ENCODE measurements at regions not wholly inside any gene's neighbourhood (a gene's known extent, or its start where the extent isn't known, plus 50 kb on each side); places are given as distances from the start of the nearest gene placed in this dataset.

GRCh38 chr14:95466506-95466905, 49.9 kb downstream of the SYNE3 start:
- no peak for FAIRE-seq

DNA sequence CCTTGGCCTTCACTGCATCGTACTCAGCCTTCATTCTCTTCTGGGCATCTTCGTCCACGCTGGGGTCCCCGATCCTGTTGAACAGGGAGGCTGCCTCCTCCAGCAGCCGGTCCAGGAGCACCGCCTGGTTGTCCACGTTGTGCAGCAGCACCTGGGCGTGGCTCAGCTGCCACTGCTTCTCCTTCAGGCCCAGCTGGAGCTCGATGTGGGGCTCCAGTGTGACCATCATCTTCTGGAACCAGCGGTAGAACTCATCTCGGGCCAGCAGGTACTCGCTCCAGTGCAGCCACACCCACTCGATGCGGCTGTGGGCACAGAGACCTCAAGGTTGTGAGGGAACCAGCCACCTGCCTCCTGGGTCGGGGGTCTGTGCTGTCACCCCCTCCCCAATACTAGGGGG, 50.5 kb downstream of the SYNE3 start:
- no peak for FAIRE-seq

DNA sequence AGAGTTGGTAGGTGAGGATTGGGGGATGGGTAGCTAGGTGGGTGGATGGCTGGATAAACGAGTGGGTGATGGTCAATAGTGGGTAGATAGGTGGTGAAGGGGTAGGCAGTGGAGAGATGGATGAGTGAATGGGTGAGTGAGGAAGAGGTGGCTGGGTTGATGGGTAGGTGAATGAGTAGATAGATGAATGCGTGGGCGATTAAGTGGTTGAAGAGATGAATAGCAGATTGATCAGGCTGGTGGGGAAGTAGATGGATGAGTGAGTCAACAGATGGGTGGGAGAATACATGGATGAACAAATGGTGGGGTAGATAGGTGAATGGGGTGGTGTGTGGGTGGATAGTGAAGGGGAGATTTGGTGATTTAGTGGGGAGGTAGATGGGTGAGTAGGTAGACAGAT, 51.1 kb downstream of the SYNE3 start:
- FAIRE-seq = no peak

DNA sequence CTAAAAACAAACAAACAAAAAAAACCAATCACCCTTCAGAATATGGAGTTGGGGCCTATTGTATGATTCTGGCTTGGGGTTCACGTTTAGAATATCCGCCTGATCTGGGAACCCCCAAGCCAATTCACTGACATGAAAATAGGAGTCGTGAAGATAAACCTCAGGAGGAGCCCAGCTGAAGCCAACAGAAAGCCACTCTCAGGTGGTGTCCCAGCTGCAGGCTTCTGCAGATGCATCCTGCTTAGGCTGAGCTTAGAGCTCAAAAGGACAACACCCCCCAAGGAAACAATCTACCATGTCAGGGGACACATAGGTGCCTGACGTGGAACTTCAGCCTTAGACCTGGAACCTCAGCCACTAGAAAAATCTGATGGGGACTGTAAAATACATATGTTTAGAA, 51.9 kb downstream of the SYNE3 start:
- FAIRE-seq = no peak

DNA sequence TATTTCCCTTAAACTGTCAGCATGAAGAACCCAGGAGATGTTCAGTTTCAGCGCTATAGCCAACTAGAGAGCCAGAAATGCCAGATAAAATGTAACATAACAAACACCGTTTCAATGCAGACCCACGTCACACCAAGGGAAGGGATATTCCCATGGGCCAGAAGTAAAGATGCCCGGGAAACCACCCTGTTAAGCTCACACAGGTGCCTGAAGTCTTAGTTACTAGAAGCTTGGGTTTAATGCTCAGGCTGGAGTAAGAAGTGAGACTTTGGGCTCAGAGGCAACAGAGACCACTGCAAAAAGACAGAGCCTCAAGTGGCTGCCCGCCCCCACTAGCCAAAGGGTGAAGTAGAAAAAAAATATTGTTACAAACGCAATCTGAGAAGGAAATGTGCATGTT, 52.3 kb downstream of the SYNE3 start:
- FAIRE-seq = no peak

DNA sequence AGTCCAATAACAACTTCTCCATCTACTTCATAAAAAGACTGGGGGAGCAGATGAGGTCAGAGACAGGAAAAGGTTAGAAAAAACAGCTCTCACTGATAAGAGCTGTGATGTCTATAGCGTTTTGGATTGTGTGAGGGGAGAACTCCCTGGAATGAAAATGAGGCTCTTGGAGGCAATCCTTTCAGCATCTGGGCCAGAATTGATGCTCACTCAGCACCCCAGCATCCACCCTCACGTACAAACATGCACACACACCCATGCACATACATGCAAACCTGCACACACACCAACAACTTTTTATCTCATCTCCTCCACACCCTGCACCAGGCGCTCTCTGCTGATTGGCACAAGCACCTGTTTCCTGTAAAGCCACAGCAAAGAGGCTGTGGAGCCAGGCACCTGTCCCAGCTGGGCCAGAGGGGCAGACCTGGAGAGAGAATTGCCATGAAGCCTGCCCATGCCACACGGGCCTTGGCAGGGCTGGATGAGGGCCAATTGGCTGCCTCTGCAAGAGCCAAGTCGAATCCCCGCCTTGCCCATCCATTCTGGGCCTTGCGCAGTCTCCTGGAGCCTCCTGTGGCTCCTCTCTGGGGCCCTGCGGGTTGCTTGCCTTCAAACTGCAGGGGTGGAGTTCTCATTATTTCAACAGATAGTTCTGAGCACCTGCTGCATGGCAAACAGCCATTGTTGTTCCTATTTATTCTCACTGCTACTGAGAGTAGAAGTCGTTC, 53.1 kb downstream of the SYNE3 start:
- FAIRE-seq = no peak

DNA sequence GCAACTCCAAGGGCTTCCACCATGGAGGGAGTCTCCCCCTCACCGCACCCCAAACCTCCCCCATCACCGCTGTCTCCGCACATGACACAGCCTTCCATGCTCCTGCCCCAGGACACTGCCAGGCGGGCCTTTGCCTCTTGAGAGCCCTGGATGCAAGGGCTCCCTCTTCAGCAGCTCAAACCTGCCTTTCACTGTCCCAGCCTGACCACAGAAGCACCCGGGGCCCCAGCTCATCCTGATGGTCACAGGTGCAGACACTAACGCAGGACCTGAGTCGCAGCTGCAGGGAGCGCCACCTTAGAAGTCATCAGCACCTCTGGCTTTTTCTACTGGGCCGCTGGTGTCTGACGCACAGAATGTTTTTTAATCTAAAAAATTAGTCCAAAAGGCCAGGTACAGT, 54.0 kb downstream of the SYNE3 start:
- FAIRE-seq = no peak

DNA sequence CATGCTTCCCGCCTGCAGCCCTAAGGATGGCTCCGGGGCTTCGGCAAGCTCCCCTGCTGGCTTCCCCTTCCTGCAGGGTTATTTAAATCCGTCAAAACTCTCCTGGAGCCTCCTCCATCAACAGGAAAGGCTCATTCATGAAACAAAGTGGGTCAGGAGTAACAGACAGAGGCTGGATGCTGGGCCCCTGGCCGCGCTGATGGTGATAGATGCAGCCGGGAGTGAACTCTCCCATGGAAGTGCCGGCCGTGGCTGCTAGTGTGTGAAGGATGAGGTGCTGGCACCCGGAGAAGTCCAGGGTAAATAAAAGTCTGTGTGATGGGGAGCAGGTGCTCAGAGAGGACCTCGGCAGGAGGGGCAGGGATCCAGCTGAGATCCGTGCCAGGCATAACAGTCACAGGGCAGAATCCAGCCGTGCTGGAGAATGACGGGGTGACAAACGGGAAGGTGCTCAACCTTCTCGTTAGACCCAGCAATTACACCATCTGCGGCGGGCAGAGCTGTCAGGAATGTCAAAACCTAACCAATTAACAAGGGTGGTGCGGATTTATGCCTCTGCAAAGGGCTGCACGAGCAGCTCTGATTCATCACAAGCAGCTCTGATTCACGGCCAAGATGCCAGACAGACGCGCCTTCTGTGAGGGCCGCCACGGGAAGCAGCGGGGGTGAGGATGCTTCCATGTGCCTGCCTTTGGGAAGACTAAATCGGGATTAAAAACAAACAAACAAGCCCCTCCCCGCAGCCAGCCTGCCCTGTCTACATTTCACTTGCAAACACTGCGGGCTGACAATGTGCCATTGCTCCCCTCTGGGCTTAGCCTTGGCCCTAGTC, 55.6 kb downstream of the SYNE3 start:
- no peak for FAIRE-seq

DNA sequence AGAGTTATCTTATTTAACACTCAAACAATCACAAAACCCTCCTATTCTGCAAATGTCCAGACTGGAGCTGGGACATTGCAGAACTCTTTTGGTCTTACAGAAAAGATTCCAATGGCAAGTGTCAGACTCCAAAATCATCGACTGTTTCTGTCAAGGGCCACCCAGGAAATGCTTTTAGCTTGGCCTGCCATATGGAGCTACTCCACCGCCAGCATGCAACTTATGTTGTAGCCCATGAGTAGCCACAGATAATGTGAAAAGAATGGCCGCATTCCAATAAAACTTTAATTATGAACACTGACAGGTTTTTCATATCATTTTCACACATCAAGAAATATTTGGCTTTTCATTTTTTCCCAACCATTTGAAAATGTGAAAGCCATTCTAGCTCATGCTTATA, 57.5 kb downstream of the SYNE3 start:
- FAIRE-seq = no peak

DNA sequence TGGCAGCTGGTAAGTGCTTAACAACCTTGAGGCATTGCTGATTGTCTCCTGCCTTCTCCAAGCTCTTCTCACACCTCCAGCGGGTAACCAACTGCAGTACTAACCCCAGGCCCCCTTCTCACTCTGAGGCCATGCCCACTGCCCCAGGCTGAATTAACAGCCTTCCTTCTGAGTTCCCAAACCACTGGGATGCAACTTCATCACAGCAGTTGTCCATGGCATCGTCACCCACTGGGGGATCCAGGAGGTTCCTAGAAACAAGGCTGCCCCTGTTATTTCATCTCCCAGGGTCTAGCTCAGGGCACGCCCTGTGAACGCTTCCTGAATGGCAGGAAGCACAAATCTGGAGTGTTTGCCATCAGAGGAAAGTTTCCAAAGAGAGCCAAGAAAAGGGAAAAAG, 58.0 kb downstream of the SYNE3 start:
- FAIRE-seq = no peak

DNA sequence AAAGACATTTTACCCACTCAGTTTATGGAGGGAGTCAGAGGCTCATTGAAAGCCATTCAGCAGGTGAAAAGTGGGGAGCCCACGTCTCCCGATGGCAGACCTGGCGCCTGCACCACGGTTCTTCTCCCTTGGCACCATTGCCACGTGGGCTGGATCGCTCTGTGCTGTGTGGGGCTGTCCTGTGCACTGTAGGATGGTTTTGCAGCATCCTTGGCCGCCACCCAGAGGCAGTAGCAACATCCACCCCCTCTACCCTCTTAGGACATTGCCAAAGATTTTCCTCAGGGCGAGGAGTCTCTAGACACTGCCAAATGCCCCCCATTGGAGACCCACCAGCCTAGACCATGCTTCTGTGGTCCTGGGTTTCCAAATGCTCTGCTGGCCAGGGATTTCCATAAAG, 60.2 kb downstream of the SYNE3 start:
- FAIRE-seq = no peak

DNA sequence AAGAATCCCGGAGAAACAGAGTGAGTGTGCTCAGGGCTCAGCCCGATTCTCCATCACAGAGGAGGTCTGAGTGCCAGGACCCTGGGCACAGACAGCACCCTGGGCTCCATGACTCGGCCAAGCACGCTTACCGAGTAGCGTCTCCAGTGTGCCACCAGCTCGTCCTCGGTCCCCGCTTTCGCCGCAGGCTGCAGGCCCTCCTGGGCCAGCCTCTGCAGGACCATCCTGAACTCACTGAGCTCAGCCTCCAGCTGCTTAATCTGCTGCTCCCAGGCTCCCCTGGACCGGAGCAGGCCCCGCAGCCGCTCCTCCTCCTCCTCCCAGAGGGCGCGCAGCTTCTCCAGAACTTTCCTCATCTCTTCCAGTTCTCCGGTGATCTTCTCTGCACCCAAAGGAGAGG, 61.2 kb downstream of the SYNE3 start:
- no peak for FAIRE-seq

DNA sequence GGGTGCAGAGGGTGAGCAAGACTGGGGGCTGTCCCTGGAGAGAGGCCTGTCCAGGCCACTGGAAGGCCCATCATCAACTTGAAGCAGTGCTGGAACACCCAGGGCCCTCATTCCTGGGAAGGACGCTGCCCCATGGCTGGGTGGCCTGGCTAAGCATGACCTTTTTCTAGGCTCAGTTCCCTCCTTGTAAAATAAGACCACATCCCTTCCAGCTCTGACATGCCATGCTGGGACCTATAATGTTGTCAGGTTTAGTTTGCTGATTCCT, 62.8 kb downstream of the SYNE3 start:
- FAIRE-seq = no peak

DNA sequence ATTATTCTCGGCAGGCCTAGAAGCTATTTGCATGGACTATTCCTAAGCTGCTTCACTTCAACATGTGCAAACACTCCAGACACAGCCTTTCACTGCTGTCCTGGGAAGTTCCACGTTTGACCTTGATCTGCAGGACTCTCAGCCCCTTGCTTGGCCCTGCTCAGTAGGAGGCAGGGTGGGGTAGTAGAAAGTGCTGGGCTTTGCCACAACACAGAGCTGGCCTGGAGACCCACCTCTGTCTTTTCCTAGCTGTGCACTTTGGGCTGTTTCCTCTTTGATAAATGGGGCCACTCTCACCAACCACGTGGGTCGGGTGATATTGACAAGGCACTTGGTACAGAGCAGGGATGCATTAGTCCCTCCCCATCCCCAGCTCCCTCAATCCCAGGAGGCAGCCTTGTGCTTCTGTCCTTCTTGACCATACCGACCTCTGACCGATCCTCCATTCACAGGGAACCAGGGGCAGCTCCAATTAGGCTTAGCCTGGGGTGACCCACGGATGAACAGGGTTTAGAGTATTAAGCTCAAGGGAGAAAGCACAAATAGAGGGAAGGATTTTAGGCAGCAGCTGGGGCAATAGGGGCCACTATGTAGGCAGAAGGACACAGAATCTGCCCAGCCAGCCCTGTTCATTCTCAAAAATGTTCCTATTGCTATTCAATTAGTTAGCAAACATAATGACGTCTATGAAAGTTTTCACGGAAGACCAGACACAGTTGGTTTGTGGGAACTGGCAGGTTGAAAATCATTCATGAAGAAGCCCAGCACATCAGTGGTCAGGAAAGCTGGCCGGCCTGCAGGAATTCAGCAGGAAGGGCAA, 63.3 kb downstream of the SYNE3 start:
- no peak for FAIRE-seq

GRCh38 chr14:95452176-95452892, 64.1 kb downstream of the SYNE3 start:
- no peak for FAIRE-seq

GRCh38 chr14:95449131-95449530, 67.3 kb downstream of the SYNE3 start:
- FAIRE-seq = no peak

GRCh38 chr14:95446470-95446869, 70.0 kb downstream of the SYNE3 start:
- no peak for FAIRE-seq

- no peak for FAIRE-seq
These were observed 70.8 kb downstream of the SYNE3 start for GRCh38 chr14:95445676-95446075.

GRCh38 chr14:95445161-95445560, 71.3 kb downstream of the SYNE3 start:
- FAIRE-seq = no peak

GRCh38 chr14:95444132-95445129, 72.0 kb downstream of the SYNE3 start:
- no peak for FAIRE-seq

GRCh38 chr14:95442633-95443021, 73.8 kb downstream of the SYNE3 start:
- no peak for FAIRE-seq
